SK-N-MC (cell line): ENCODE measurements at regions not wholly inside any gene's neighbourhood (a gene's known extent, or its start where the extent isn't known, plus 50 kb on each side); places are given as distances from the start of the nearest gene placed in this dataset.

Source experiments
- DNase-seq: peaks from one replicate; pipeline ENCODE4 v3.0.0-alpha.2; 2011; ENCODE audit warnings: low read depth, low spot score
- H3K27ac ChIP-seq: fragments of 200-600 bp; sonication (generic); 2 replicates; pipeline ENCODE4 v1.5.1; 2016; ENCODE audit warnings: mixed run types
- H3K36me3 ChIP-seq: fragments of 200-600 bp; sonication (generic); 2 replicates; pipeline ENCODE4 v1.6.1; 2017; ENCODE audit warnings: antibody characterized with exemption, low read length, mixed read lengths; ENCODE audit not compliant: insufficient read depth
- H3K4me3 ChIP-seq: fragments of 200-600 bp; sonication (generic); 2 replicates; pipeline ENCODE4 v1.5.1; 2016
- H3K9ac ChIP-seq: fragments of 200-600 bp; sonication (generic); 2 replicates; pipeline ENCODE4 v1.8.0; 2017; ENCODE audit warnings: mixed run types, mixed read lengths; ENCODE audit not compliant: insufficient read length
- H3K9me3 ChIP-seq: fragments of 200-600 bp; sonication (generic); 2 replicates; pipeline ENCODE4 v1.6.1; 2017; ENCODE audit warnings: low read depth, mild to moderate bottlenecking, antibody characterized with exemption, low read length, moderate library complexity, mixed read lengths
- EZH2 ChIP-seq: fragments of 200-600 bp; sonication (generic); IDR thresholded peaks from one replicate; pipeline ENCODE4 v1.6.1; 2017; ENCODE audit warnings: antibody characterized with exemption
- FOXP2 ChIP-seq: optimal IDR thresholded peaks from 2 replicates; pipeline ENCODE3; 2011; ENCODE audit warnings: mild to moderate bottlenecking, moderate library complexity; ENCODE audit not compliant: insufficient read depth; ENCODE audit errors: extremely low read length, control extremely low read depth
- POLR2AphosphoS5 ChIP-seq: IDR thresholded peaks from 2 replicates; pipeline ENCODE4 v1.6.1; 2012; ENCODE audit warnings: mild to moderate bottlenecking, low read depth, low read length, borderline replicate concordance

DNA sequence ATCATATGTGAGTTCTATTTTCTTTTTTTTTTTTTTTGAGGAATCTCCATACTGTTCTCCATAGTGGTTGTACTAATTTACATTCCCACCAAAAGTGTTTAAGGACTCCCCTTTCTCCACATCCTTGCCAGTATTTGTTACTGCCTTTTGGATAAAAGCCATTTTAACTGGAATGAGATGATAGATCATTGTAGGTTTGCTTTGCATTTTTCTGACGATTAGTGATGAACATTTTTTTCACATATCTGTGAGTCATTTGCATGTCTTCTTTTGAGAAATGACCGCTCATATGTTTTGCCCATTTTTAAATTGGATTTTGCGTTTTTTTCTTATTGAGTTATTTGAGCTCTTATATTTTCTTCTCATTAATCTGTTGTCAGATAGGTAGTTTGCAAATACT, 394.8 kb downstream of the LRFN5 start:
- no peak for DNase-seq
- H3K4me3 ChIP-seq = no peak overlapping the region
- TF ChIP-seq POLR2AphosphoS5 (no peak), EZH2 (no peak), FOXP2 (no peak)
- H3K9ac ChIP-seq = no peak overlapping the region
- H3K36me3 ChIP-seq = no peaks in the 10 kb centered on the region
- H3K27ac ChIP-seq = no peak overlapping the region
- H3K9me3 ChIP-seq = no peaks in the 10 kb centered on the region

DNA sequence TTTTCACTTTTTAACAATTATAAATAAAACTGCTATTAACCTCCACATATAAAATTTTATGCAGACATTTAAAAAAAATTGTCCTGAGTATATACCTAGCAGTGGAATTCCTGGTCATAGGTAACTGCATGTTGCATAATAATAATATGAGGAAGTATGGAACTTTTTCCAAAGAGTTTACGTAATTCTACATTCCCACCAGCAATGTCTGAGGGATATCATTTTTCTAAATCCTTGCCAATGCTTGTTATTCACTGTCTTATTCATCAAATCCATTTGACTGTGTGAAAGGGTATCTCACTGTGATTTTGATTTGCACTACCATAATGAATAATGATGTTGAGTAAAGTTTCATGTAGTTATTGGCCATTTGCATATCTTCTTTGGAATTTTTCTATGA, 393.8 kb downstream of the LRFN5 start:
- H3K4me3 ChIP-seq = no peak overlapping the region
- no peaks in the 10 kb centered on the region for H3K36me3 ChIP-seq
- no peak for TF ChIP-seq FOXP2
- TF ChIP-seq EZH2 = no peak
- no peak for TF ChIP-seq POLR2AphosphoS5
- no peak for DNase-seq
- H3K27ac ChIP-seq = no peak overlapping the region
- H3K9me3 ChIP-seq = no peaks in the 10 kb centered on the region
- H3K9ac ChIP-seq = no peak overlapping the region

DNA sequence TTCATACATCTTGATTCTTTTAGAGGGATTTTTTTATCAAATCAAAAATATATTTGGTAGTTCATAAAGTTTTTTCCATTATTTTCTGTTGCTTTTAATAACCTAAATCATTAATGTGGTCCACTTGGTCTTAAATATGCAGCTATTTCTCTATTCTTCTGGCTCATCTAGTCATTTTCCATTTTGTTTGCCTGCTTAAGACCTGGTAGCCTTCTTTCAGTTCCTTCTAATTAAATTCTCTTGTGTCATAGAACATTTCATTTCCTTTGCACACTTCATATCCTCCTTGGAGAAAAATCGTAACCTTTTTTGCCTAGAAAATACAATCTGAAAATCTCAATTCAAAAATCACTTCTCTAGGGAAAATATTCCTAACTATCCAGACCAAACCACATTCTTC, 387.0 kb downstream of the LRFN5 start:
- Histone ChIP-seq H3K27ac (no peak overlapping the region), H3K4me3 (no peak overlapping the region), H3K9ac (no peak overlapping the region), H3K9me3 (no peaks in the 10 kb centered on the region), H3K36me3 (no peaks in the 10 kb centered on the region)
- TF ChIP-seq FOXP2 = no peak
- TF ChIP-seq EZH2 = no peak
- no peak for TF ChIP-seq POLR2AphosphoS5
- DNase-seq = no peak

DNA sequence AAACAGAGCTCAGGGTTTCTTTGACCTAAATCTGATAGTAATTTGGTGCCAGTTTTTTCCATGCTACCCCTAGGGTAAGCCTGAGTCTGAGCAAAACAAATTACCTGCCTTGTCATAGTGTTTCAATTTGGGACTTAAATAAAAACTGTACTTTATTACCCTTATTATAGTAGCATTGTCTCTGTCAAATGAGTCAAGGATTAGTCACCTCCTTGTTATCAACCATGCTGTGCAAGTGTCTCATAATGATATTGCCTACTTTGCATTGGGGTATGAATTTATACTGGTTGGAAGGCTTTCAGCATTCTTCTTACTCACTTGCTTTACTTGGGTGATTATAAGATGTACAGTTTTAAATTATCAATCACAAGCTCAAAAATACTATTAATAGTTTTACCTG, 380.0 kb downstream of the LRFN5 start:
- TF ChIP-seq FOXP2 (no peak), EZH2 (no peak), POLR2AphosphoS5 (no peak)
- Histone ChIP-seq H3K4me3 (no peak overlapping the region), H3K9ac (no peak overlapping the region), H3K36me3 (no peaks in the 10 kb centered on the region), H3K9me3 (no peaks in the 10 kb centered on the region), H3K27ac (no peak overlapping the region)
- no peak for DNase-seq

DNA sequence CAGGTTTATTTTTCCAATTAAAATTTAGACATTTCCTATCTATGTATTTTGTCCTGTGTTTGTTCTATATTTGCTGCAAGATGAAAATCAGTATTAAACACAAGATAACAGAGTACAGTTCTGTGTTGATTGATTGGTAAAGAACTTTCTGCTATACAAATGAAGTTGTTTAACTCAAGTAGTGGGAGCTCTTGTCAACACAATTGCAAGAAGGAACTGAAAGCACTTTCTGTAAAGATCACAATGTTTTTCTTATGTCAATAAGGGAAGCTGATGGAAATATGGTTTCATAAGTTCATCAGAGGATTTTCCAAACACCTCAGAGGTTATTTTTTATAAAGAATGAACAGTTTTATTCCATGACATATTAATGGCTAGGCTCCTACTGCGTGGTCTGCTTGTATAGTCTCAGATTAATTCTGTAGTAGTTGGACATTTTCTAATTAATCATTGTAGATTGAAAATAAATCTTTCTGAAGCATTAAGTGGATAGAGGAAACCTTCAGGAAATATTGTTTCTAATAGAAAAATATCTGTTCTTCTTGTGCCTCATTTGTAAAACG, 379.5 kb downstream of the LRFN5 start:
- H3K27ac ChIP-seq = no peak overlapping the region
- H3K4me3 ChIP-seq = no peak overlapping the region
- no peak for TF ChIP-seq POLR2AphosphoS5
- TF ChIP-seq FOXP2 = no peak
- H3K9ac ChIP-seq = no peak overlapping the region
- H3K9me3 ChIP-seq = no peaks in the 10 kb centered on the region
- no peaks in the 10 kb centered on the region for H3K36me3 ChIP-seq
- no peak for DNase-seq

DNA sequence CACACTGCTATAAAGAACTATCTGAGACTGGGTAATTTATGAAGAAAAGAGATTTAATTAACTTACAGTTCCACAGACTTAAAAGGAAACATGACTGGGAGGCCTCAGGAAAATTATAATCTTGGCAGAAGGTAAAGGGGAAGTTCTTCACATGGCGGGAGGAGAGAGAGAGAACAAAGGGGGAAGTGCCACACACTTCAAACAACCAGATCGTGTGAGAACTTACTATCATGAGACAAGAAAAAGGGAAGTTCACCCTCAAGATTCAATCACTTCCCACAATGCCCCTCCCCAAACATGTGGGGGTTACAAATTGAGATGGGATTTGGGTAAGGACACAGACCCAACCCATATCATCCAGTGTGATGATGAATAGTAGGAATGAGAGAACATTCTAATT, 366.5 kb downstream of the LRFN5 start:
- Histone ChIP-seq H3K4me3 (no peak overlapping the region), H3K9me3 (no peaks in the 10 kb centered on the region), H3K9ac (no peak overlapping the region), H3K27ac (no peak overlapping the region), H3K36me3 (no peaks in the 10 kb centered on the region)
- TF ChIP-seq FOXP2 (no peak), POLR2AphosphoS5 (no peak), EZH2 (no peak)
- no peak for DNase-seq

DNA sequence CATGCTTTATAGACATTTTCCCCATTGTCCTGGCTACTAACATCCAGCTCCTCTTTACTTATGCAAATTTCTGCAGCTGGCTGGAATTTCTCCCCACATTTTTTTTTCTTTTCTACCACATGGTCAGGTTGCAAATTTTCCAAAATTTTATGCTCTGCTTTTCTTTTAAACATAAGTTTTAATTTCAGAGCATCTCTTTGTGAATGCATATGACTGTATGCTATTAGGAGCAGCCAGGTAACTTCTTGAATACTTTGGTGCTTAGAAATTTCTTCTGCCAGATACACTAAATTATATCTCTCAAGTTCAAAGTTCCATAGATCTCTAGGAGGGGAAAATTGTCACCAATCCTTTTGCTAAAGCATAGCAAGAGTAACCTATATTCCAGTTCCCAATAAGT, 365.9 kb downstream of the LRFN5 start:
- Histone ChIP-seq H3K9me3 (no peaks in the 10 kb centered on the region), H3K4me3 (no peak overlapping the region), H3K9ac (no peak overlapping the region), H3K36me3 (no peaks in the 10 kb centered on the region), H3K27ac (no peak overlapping the region)
- TF ChIP-seq FOXP2 (no peak), POLR2AphosphoS5 (no peak), EZH2 (no peak)
- no peak for DNase-seq

DNA sequence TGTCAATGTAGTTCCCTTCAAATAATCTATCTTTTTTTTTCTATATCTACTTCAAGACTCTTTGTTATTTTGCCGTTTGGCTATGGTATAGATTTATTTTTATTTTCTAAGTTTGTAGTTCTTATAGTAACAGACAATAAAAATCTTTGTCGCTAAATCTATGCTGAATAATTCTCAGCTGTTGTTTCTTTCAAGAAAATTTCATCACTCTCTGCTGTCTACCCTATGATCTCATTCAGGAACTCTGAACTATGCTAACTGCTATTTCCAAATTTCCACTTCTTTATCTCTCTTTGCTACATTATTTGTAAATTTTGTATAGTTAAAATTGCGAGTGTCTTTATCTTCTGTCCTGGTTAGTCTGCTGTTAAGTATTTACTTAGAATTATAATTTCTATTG, 353.6 kb downstream of the LRFN5 start:
- Histone ChIP-seq H3K4me3 (no peak overlapping the region), H3K9me3 (no peaks in the 10 kb centered on the region), H3K9ac (peak overlapping the region; percentile 18), H3K36me3 (no peaks in the 10 kb centered on the region), H3K27ac (no peak overlapping the region)
- no peak for DNase-seq
- no peak for TF ChIP-seq EZH2
- TF ChIP-seq POLR2AphosphoS5 = no peak
- no peak for TF ChIP-seq FOXP2

DNA sequence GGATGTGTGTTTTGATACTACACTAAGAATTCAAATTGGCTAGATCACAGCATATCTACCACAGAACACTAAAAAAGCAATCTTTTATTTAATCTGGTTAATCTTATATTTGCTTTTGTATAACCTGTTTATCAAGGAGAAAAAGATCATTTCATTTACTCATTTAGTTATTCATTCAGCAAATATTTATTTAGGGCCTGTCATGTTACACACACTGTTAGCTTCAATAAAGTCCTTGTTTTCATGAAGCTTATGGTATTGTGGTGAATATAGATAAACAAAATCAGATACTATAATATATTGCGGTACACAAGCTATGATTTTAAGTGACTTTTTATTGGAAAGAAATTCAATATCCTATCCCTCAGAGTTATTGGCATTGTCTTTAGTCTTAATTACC, 350.8 kb downstream of the LRFN5 start:
- no peaks in the 10 kb centered on the region; the same call in 1 of the 2 replicates for H3K36me3 ChIP-seq
- no peak for DNase-seq
- TF ChIP-seq FOXP2 (no peak), POLR2AphosphoS5 (no peak), EZH2 (no peak)
- no peak overlapping the region for H3K4me3 ChIP-seq
- H3K27ac ChIP-seq = no peak overlapping the region
- no peak overlapping the region for H3K9ac ChIP-seq
- H3K9me3 ChIP-seq = 0 out of 2 replicates have a peak, but pooled peaks cover 4% of the 10 kb centered on the region
